GM19438 (cell line): ENCODE measurements at regions not wholly inside any gene's neighbourhood (a gene's known extent, or its start where the extent isn't known, plus 50 kb on each side); places are given as distances from the start of the nearest gene placed in this dataset.

Experiments
- ATAC-seq: cut with Tn5 transposase; IDR thresholded peaks from one replicate; pipeline ENCODE4 v1.9.1; 2021; ENCODE audit warnings: low read depth; ENCODE audit not compliant: unreplicated experiment

- ATAC-seq = no peak
Measured at GRCh38 chr2:104109356-104109755, 744.6 kb upstream of the POU3F3 start.

- ATAC-seq = no peak
Measured at GRCh38 chr2:104118889-104119288, 735.0 kb upstream of the POU3F3 start.

GRCh38 chr2:104120171-104120570 lies 733.7 kb upstream of the POU3F3 start:
- ATAC-seq = no peak

GRCh38 chr2:104125096-104125495 lies 728.8 kb upstream of the POU3F3 start:
- ATAC-seq = no peak

- ATAC-seq = no peak
Measured at GRCh38 chr2:104127049-104127770, 726.7 kb upstream of the POU3F3 start.

- no peak for ATAC-seq
Measured at GRCh38 chr2:104140361-104140760, 713.6 kb upstream of the POU3F3 start.

- ATAC-seq = no peak
Measured at GRCh38 chr2:104158191-104158590, 695.7 kb upstream of the POU3F3 start.

- no peak for ATAC-seq
Measured at GRCh38 chr2:104163611-104164130, 690.2 kb upstream of the POU3F3 start.

GRCh38 chr2:104164721-104165252 lies 689.1 kb upstream of the POU3F3 start:
- ATAC-seq = no peak

GRCh38 chr2:104177179-104177578 lies 676.7 kb upstream of the POU3F3 start:
- ATAC-seq = no peak

- ATAC-seq = no peak
Measured at GRCh38 chr2:104179644-104180043, 674.3 kb upstream of the POU3F3 start.

- no peak for ATAC-seq
Measured at GRCh38 chr2:104200533-104201168, 653.3 kb upstream of the POU3F3 start.

- no peak for ATAC-seq
Measured at GRCh38 chr2:104213758-104214157, 640.2 kb upstream of the POU3F3 start.

GRCh38 chr2:104215269-104216161 lies 638.4 kb upstream of the POU3F3 start:
- ATAC-seq = no peak

GRCh38 chr2:104233591-104233990 lies 620.3 kb upstream of the POU3F3 start:
- no peak for ATAC-seq

- no peak for ATAC-seq
Measured at GRCh38 chr2:104236491-104236890, 617.4 kb upstream of the POU3F3 start.

GRCh38 chr2:104240984-104241383 lies 612.9 kb upstream of the POU3F3 start:
- no peak for ATAC-seq

- ATAC-seq = no peak
Measured at GRCh38 chr2:104249629-104250028, 604.3 kb upstream of the POU3F3 start.

- ATAC-seq = no peak
Measured at GRCh38 chr2:104250635-104251034, 603.3 kb upstream of the POU3F3 start.

- ATAC-seq = no peak
Measured at GRCh38 chr2:104254017-104254416, 599.9 kb upstream of the POU3F3 start.

GRCh38 chr2:104262714-104263113 lies 591.2 kb upstream of the POU3F3 start:
- ATAC-seq = no peak
